T-helper 2 cell treated with Interferon-gamma antibody and Interleukin-4, amounts not matched to agents 5 μg/mL and 100 μg/mL, for 36 hours (primary cell): ENCODE measurements at regions not wholly inside any gene's neighbourhood (a gene's known extent, or its start where the extent isn't known, plus 50 kb on each side); places are given as distances from the start of the nearest gene placed in this dataset.

Experiments used
- DNase-seq: peaks from one replicate; pipeline ENCODE4 v3.0.0; 2021; ENCODE audit warnings: low spot score
- H3K27ac Mint-ChIP-seq: one replicate; pipeline ENCODE4 v1.8.0; 2021; ENCODE audit warnings: mild to moderate bottlenecking, mixed read lengths
- H3K27me3 Mint-ChIP-seq: one replicate; pipeline ENCODE4 v1.8.0; 2021; ENCODE audit warnings: low read depth, mixed read lengths
- H3K36me3 Mint-ChIP-seq: one replicate; pipeline ENCODE4 v1.8.0; 2021; ENCODE audit warnings: low read depth, mixed read lengths
- H3K4me1 Mint-ChIP-seq: one replicate; pipeline ENCODE4 v1.8.0; 2021; ENCODE audit warnings: low read depth, mixed read lengths
- H3K4me3 Mint-ChIP-seq: one replicate; pipeline ENCODE4 v1.8.0; 2022; ENCODE audit warnings: mild to moderate bottlenecking, moderate library complexity, mixed read lengths
- H3K9me3 Mint-ChIP-seq: one replicate; pipeline ENCODE4 v1.8.0; 2021; ENCODE audit warnings: mixed read lengths

DNA sequence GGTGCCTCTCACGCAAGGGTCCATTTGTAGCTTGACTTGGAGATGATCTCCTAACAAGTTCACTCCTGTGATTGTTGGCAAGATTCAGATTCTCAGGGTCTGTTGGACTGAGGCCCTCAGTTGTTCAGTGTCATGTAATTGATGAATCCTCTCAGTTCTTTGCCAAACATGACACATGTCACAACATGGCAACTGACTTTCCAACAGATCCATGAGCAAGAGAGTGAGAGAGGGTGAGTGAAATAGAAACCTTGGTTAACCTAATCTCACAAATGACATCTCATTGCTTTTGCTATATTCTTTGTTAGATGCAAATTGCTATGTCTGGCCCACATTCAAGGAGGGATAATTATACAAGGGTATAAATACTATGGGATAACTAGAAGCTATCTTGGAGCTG is 231.0 kb upstream of the PCDH10 start:
- Mint-ChIP-seq H3K27me3 (no peaks in the 10 kb centered on the region), H3K36me3 (no peaks in the 10 kb centered on the region), H3K4me3 (no peak overlapping the region), H3K27ac (no peak overlapping the region), H3K4me1 (no peaks in the 10 kb centered on the region), H3K9me3 (no peaks in the 10 kb centered on the region)
- DNase-seq, result no peak

DNA sequence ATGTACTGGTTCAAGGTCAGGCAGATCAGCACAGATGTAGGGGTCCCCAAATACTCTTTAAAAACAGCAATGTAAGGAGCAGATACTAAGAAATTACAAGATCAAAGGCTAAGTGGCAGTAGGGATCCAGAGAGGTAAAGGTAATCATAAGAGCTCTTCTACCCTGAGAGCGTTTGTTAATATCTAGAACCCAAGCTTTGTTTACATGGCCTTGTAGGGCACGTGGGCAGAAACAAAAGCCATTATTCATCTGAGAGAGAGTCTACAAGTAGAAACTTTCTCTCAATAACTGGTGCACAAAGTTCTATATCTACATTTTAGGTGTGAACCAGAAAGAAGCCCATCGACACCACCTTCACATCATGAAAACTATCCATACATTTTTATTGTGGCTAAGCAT is 225.6 kb upstream of the PCDH10 start:
- Mint-ChIP-seq H3K27me3 (no peaks in the 10 kb centered on the region), H3K36me3 (no peaks in the 10 kb centered on the region), H3K4me3 (no peak overlapping the region), H3K4me1 (no peaks in the 10 kb centered on the region), H3K27ac (no peak overlapping the region), H3K9me3 (no peaks in the 10 kb centered on the region)
- no peak for DNase-seq

GRCh38 chr4:132934911-132935310 is 214.2 kb upstream of the PCDH10 start:
- H3K4me1 Mint-ChIP-seq, result no peaks in the 10 kb centered on the region
- H3K27me3 Mint-ChIP-seq, result no peaks in the 10 kb centered on the region
- no peaks in the 10 kb centered on the region for H3K36me3 Mint-ChIP-seq
- no peak for DNase-seq
- peaks cover 5% of the 10 kb centered on the region for H3K9me3 Mint-ChIP-seq
- H3K27ac Mint-ChIP-seq, result no peak overlapping the region
- no peak overlapping the region for H3K4me3 Mint-ChIP-seq

DNA sequence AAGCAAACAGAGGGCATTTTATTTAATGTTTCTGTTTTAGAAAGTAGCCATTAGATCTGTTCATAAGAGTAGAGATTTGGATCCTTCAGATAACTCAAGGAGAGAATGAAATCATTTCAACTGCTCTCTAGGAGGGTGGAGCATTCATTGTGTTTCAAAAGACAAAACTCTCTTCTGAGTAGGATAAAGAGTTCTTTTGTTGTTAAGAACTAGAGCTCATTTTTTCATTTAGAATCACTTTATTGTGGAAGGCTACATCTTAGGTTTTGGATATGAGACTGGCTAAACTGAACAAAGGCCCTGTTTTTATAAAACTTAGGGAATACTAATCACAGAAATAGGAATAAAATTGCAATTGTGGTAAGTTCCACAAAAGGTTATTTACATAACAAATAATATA is 193.9 kb upstream of the PCDH10 start:
- Mint-ChIP-seq H3K4me1 (no peaks in the 10 kb centered on the region), H3K27me3 (no peaks in the 10 kb centered on the region), H3K27ac (no peak overlapping the region), H3K9me3 (peaks cover 14% of the 10 kb centered on the region), H3K36me3 (no peaks in the 10 kb centered on the region), H3K4me3 (no peak overlapping the region)
- no peak for DNase-seq

- DNase-seq, result no peak
- Mint-ChIP-seq H3K9me3 (peaks cover 6% of the 10 kb centered on the region), H3K4me3 (no peak overlapping the region), H3K4me1 (no peaks in the 10 kb centered on the region), H3K27ac (no peak overlapping the region), H3K36me3 (no peaks in the 10 kb centered on the region), H3K27me3 (no peaks in the 10 kb centered on the region)
Observed at GRCh38 chr4:132956962-132957361, 192.1 kb upstream of the PCDH10 start.

- peaks cover 6% of the 10 kb centered on the region for H3K9me3 Mint-ChIP-seq
- H3K27ac Mint-ChIP-seq, result no peak overlapping the region
- no peaks in the 10 kb centered on the region for H3K27me3 Mint-ChIP-seq
- no peaks in the 10 kb centered on the region for H3K36me3 Mint-ChIP-seq
- H3K4me1 Mint-ChIP-seq, result no peaks in the 10 kb centered on the region
- no peak for DNase-seq
- H3K4me3 Mint-ChIP-seq, result no peak overlapping the region
Observed at GRCh38 chr4:132958457-132959263, 190.4 kb upstream of the PCDH10 start.

- Mint-ChIP-seq H3K36me3 (no peaks in the 10 kb centered on the region), H3K27me3 (no peaks in the 10 kb centered on the region), H3K4me3 (no peak overlapping the region), H3K4me1 (no peaks in the 10 kb centered on the region), H3K9me3 (peaks cover 8% of the 10 kb centered on the region), H3K27ac (no peak overlapping the region)
- DNase-seq, result no peak
Observed at GRCh38 chr4:132981611-132982010, 167.5 kb upstream of the PCDH10 start.

- no peak overlapping the region for H3K27ac Mint-ChIP-seq
- H3K4me3 Mint-ChIP-seq, result no peak overlapping the region
- H3K27me3 Mint-ChIP-seq, result no peaks in the 10 kb centered on the region
- H3K36me3 Mint-ChIP-seq, result no peaks in the 10 kb centered on the region
- no peaks in the 10 kb centered on the region for H3K4me1 Mint-ChIP-seq
- no peak for DNase-seq
- peaks cover 8% of the 10 kb centered on the region for H3K9me3 Mint-ChIP-seq
Observed at GRCh38 chr4:132982151-132982550, 166.9 kb upstream of the PCDH10 start.

GRCh38 chr4:132991111-132991510 is 158.0 kb upstream of the PCDH10 start:
- DNase-seq, result no peak
- Mint-ChIP-seq H3K4me1 (no peaks in the 10 kb centered on the region), H3K9me3 (no peaks in the 10 kb centered on the region), H3K4me3 (no peak overlapping the region), H3K27ac (no peak overlapping the region), H3K27me3 (no peaks in the 10 kb centered on the region), H3K36me3 (no peaks in the 10 kb centered on the region)

DNA sequence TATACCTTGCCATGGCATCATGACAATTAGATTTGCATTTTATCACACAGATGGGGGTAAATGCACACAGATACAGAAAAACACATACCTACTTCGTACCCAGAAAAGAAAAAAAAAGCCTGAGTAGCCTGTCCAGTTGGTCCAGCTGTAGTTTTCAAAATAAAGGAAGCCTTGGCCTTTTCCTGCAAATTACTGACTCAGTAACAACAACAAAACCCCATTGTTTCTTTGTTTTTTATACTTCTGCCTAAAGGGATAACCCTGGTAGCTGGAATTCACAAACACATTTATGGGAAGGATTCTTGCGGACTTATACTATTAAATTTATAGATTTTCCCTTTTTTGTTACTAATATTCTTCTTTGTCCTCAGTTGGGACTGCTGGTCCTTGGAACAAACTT is 156.4 kb upstream of the PCDH10 start:
- no peaks in the 10 kb centered on the region for H3K27me3 Mint-ChIP-seq
- no peaks in the 10 kb centered on the region for H3K36me3 Mint-ChIP-seq
- DNase-seq, result no peak
- no peak overlapping the region for H3K27ac Mint-ChIP-seq
- no peaks in the 10 kb centered on the region for H3K9me3 Mint-ChIP-seq
- no peak overlapping the region for H3K4me3 Mint-ChIP-seq
- no peaks in the 10 kb centered on the region for H3K4me1 Mint-ChIP-seq

GRCh38 chr4:132998585-132999230 is 150.4 kb upstream of the PCDH10 start:
- Mint-ChIP-seq H3K27me3 (no peaks in the 10 kb centered on the region), H3K27ac (no peak overlapping the region), H3K4me3 (no peak overlapping the region), H3K9me3 (no peaks in the 10 kb centered on the region), H3K4me1 (peaks cover 3% of the 10 kb centered on the region), H3K36me3 (no peaks in the 10 kb centered on the region)
- no peak for DNase-seq

DNA sequence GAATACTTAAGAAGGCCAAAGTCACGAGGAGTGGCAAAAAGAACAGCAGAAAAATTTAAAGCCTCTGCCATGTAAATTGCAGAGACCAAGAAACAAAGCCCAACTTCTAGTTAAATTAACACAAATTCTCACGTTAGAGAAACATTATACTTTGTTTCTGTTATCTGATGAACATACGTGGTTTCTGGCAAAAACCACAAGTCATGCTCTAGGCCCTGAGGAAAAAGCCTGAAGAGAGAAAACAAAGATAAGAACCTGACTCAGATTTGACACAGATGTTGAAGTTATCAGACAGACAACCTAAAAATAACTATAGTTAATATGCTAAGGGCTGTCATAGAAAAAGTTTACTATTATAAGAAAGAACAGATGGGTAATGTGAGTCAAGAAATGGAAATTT is 149.1 kb upstream of the PCDH10 start:
- H3K4me3 Mint-ChIP-seq, result no peak overlapping the region
- H3K27me3 Mint-ChIP-seq, result no peaks in the 10 kb centered on the region
- H3K36me3 Mint-ChIP-seq, result no peaks in the 10 kb centered on the region
- no peaks in the 10 kb centered on the region for H3K9me3 Mint-ChIP-seq
- no peak overlapping the region for H3K27ac Mint-ChIP-seq
- DNase-seq, result no peak
- H3K4me1 Mint-ChIP-seq, result peaks cover 3% of the 10 kb centered on the region

DNA sequence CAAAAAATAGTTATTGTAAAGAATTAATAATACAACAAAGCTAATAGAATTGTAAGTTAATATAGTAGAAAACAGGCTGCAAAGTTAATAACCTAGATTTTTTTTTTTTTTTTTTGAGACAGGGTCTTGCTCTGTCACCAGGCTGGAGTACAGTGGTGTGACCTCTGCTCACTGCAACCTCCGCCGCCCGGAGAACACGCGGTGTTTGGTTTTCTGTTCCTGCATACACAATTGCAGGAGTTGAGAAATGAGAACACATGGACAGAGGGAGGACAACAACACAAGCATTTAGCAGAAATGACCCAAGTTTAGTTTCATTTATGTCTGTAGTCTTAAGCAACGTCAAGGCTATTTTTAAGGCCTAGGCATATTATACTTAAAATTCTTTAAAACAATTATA is 145.9 kb upstream of the PCDH10 start:
- H3K27ac Mint-ChIP-seq, result no peak overlapping the region
- H3K4me3 Mint-ChIP-seq, result no peak overlapping the region
- H3K36me3 Mint-ChIP-seq, result no peaks in the 10 kb centered on the region
- DNase-seq, result no peak
- H3K4me1 Mint-ChIP-seq, result peaks cover 3% of the 10 kb centered on the region
- no peaks in the 10 kb centered on the region for H3K27me3 Mint-ChIP-seq
- no peaks in the 10 kb centered on the region for H3K9me3 Mint-ChIP-seq

DNA sequence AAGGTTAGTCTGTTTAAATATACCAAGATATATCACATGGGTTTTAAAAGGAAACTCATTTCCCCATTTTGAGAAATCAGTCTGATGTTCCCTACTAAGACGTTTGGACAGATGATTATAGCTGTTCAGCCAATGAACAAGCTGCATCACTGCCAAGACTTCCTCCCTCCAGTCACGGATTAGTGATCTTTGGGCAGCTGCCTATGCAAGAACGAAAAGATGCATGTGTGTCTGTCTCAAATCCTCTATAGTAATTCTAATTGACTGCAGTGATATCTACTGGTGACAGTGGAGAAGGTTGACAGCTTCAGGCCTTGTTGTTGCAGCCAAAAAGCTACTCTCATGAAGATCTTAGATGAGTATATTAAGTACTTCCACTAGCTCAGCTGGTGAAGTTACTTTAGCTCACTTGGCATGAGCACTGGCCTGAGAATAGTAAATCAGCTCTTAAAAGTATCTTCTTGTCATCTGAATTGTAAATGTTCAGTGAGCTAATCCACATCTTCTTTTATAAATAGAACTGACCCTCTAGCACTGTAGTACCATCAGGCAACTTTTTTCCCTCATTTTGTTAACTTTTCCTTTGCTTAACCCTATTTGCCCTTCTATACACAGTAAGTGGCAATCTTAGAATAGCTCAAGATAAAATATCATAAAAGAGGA is 134.5 kb upstream of the PCDH10 start:
- H3K9me3 Mint-ChIP-seq, result peaks cover 9% of the 10 kb centered on the region
- no peaks in the 10 kb centered on the region for H3K4me1 Mint-ChIP-seq
- no peaks in the 10 kb centered on the region for H3K36me3 Mint-ChIP-seq
- H3K27ac Mint-ChIP-seq, result no peak overlapping the region
- no peaks in the 10 kb centered on the region for H3K27me3 Mint-ChIP-seq
- H3K4me3 Mint-ChIP-seq, result no peak overlapping the region
- DNase-seq, result no peak
